PC-3 (cell line): ENCODE measurements at regions not wholly inside any gene's neighbourhood (a gene's known extent, or its start where the extent isn't known, plus 50 kb on each side); places are given as distances from the start of the nearest gene placed in this dataset.

Source experiments
- ATAC-seq: fragments of 200-7000 bp; cut with Tn5 transposase; 2 replicates; pipeline ENCODE4 v1.9.1; 2020; ENCODE audit warnings: mild to moderate bottlenecking, moderate library complexity
- BruUV-seq: library from RNA; stranded (reverse); fragments of 400-500 nt; replicated peaks from 2 replicates; lab custom pipeline; 2021; lab: Mats Ljungman, UMichigan
- CTCF ChIA-PET: fragments of 300-600 bp; sonication (Branson Sonifier 250); formaldehyde crosslinking; loops from one replicate; lab custom pipeline; 2022; ENCODE audit warnings: antibody characterized with exemption; lab: Charles Lee
- POLR2A ChIA-PET: fragments of 300-600 bp; sonication (Branson Sonifier 250); formaldehyde crosslinking; loops from one replicate; lab custom pipeline; 2022; ENCODE audit warnings: antibody characterized with exemption; ENCODE audit not compliant: unreplicated experiment; lab: Charles Lee
- DNase-seq: peaks from one replicate; pipeline ENCODE4 v3.0.0-alpha.2; 2015
- H2AFZ ChIP-seq: fragments of 300-600 bp; sonication (generic); 2 replicates; pipeline ENCODE4 v1.6.0; 2016; ENCODE audit warnings: antibody characterized with exemption, low read length
- H3F3A ChIP-seq: fragments of 300-600 bp; sonication (generic); one replicate; pipeline ENCODE4 v1.6.0; 2017; ENCODE audit warnings: antibody characterized with exemption, low read length, control low read depth, mild to moderate bottlenecking; ENCODE audit not compliant: unreplicated experiment
- H3K27ac ChIP-seq: fragments of 300-600 bp; sonication (generic); 2 replicates; pipeline ENCODE4 v1.5.1; 2016; ENCODE audit warnings: mild to moderate bottlenecking, low read length
- H3K27me3 ChIP-seq: fragments of 300-600 bp; sonication (generic); 2 replicates; pipeline ENCODE4 v1.6.1; 2016; ENCODE audit warnings: low read length, mixed read lengths
- H3K36me3 ChIP-seq: fragments of 300-600 bp; sonication (generic); 2 replicates; pipeline ENCODE4 v1.6.1; 2016; ENCODE audit warnings: low read depth, mixed run types, low read length, mixed read lengths
- H3K4me1 ChIP-seq: fragments of 300-600 bp; sonication (generic); 2 replicates; pipeline ENCODE4 v1.5.1; 2016; ENCODE audit warnings: low read length; ENCODE audit not compliant: insufficient read depth
- H3K4me2 ChIP-seq: fragments of 300-600 bp; sonication (generic); 2 replicates; pipeline ENCODE4 v1.6.0; 2016; ENCODE audit warnings: low read length
- H3K4me3 ChIP-seq: fragments of 300-600 bp; sonication (generic); 2 replicates; pipeline ENCODE4 v1.5.1; 2016; ENCODE audit warnings: mild to moderate bottlenecking, low read length, mixed read lengths
- H3K79me2 ChIP-seq: fragments of 300-600 bp; sonication (generic); 2 replicates; pipeline ENCODE4 v1.6.1; 2017; ENCODE audit warnings: low read length, mixed read lengths
- H3K9ac ChIP-seq: fragments of 300-600 bp; sonication (generic); 2 replicates; pipeline ENCODE4 v1.6.0; 2016; ENCODE audit warnings: mild to moderate bottlenecking, low read length
- H3K9me2 ChIP-seq: fragments of 300-600 bp; sonication (generic); replicated peaks from 2 replicates; pipeline ENCODE4 v1.6.1; 2016; ENCODE audit warnings: mixed run types, low read length, mixed read lengths
- H3K9me3 ChIP-seq: fragments of 300-600 bp; sonication (generic); 2 replicates; pipeline ENCODE4 v1.6.1; 2016; ENCODE audit warnings: low read length, mixed read lengths
- H4K20me1 ChIP-seq: fragments of 300-600 bp; sonication (generic); 2 replicates; pipeline ENCODE4 v1.6.1; 2016; ENCODE audit warnings: low read length, mixed read lengths
- EZH2 ChIP-seq: fragments of 300-600 bp; sonication (generic); IDR thresholded peaks from one replicate; pipeline ENCODE4 v1.6.1; 2017; ENCODE audit warnings: antibody characterized with exemption, mild to moderate bottlenecking, low read length; ENCODE audit not compliant: unreplicated experiment
- EZH2phosphoT487 ChIP-seq: fragments of 300-600 bp; sonication (generic); IDR thresholded peaks from 2 replicates; pipeline ENCODE4 v1.6.1; 2018; ENCODE audit warnings: mild to moderate bottlenecking, antibody characterized with exemption, low read length, borderline replicate concordance
- intact Hi-C: fragments of 100-400 bp; cut with micrococcal nuclease; formaldehyde crosslinking; loops from 2 replicates; pipeline ENCODE4 v1.9.0; 2023
- TF ChIP-seq, protein P1 (sequence below): fragments of 300-600 bp; sonication (generic); conservative IDR thresholded peaks from 2 replicates; pipeline ENCODE4 v1.5.1; 2017; ENCODE audit warnings: antibody characterized with exemption, low read depth, mild to moderate bottlenecking, low read length

DNA sequence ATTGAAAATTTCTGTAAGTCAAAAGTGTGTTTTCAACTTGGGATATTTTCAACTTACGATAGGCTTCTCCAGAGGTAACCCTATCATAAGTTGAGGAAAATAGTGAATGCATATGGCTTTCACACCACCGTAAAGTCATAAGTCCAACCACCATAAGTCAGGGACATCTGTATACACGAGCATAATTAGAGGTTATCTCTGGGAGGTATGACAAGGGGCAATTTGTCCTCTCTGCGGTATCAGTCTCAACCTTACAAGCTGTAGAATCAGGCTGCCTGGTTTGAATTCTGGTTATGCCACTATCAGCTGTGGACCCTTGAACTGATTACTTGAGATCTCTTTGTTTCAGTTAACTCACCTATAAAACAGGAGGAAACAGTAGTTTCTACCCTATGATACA lies 202.9 kb upstream of the JARID2 start:
- CTCF ChIA-PET, result no interaction called here

DNA sequence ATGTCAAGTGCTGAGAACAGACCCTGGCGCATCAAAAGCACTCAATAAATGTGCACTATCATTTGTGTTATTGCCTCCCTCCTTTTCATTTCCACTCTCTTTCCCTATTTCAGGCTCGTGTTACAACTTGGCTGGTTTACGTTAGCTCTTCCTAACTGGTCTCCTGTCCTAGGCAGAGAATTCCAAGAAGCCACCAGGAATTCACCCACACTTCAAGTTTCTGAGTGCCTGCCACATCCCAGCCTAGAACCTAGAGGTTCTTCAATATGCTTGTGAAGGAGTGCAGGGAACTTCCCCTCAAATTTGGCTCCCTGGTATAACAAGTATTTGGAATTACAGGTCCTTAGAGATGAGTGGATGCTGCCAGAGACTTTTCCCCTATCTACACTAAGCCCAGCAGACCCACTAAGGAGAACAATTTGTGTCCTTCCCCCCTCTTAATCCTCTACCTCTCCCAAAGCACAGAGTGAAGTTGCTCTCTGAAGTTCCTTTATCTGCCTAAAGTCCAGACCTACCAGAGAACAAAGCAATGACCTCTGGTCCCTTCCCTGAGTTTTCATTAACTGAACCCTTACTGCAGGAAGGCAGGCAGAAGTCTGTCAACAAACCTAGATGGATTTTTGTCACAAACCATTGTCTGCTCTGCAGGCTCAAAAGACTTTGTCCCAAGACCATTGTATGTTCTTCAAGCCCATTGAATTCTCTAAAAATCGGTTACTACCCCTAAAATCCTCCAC lies 201.6 kb upstream of the JARID2 start:
- no peak for ATAC-seq
- H3K27me3 ChIP-seq, result no peaks in the 10 kb centered on the region
- DNase-seq, result no peak
- no TSS peak for BruUV-seq
- H3K27ac ChIP-seq, result no peak overlapping the region
- H3K9me3 ChIP-seq, result no peaks in the 10 kb centered on the region
- no peaks in the 10 kb centered on the region for H4K20me1 ChIP-seq
- POLR2A ChIA-PET, result no interaction called here
- H3K4me1 ChIP-seq, result no peaks in the 10 kb centered on the region
- no peak overlapping the region for H3K9ac ChIP-seq
- TF ChIP-seq, protein P1, sequence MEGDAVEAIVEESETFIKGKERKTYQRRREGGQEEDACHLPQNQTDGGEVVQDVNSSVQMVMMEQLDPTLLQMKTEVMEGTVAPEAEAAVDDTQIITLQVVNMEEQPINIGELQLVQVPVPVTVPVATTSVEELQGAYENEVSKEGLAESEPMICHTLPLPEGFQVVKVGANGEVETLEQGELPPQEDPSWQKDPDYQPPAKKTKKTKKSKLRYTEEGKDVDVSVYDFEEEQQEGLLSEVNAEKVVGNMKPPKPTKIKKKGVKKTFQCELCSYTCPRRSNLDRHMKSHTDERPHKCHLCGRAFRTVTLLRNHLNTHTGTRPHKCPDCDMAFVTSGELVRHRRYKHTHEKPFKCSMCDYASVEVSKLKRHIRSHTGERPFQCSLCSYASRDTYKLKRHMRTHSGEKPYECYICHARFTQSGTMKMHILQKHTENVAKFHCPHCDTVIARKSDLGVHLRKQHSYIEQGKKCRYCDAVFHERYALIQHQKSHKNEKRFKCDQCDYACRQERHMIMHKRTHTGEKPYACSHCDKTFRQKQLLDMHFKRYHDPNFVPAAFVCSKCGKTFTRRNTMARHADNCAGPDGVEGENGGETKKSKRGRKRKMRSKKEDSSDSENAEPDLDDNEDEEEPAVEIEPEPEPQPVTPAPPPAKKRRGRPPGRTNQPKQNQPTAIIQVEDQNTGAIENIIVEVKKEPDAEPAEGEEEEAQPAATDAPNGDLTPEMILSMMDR, result no peak
- TF ChIP-seq EZH2phosphoT487 (no peak), EZH2 (no peak)
- no peaks in the 10 kb centered on the region for H3K79me2 ChIP-seq
- no peak overlapping the region for H3K4me3 ChIP-seq
- intact Hi-C loops, result no loop called here
- no peak overlapping the region for H2AFZ ChIP-seq
- CTCF ChIA-PET, result no interaction called here
- no peaks in the 10 kb centered on the region for H3K9me2 ChIP-seq
- no peaks in the 10 kb centered on the region for H3F3A ChIP-seq
- no peaks in the 10 kb centered on the region for H3K36me3 ChIP-seq
- H3K4me2 ChIP-seq, result no peak overlapping the region

More for the DNA sequence above, 202.9 kb upstream of the JARID2 start:
- Histone ChIP-seq H3F3A (no peaks in the 10 kb centered on the region), H3K9me2 (no peaks in the 10 kb centered on the region), H3K4me3 (no peak overlapping the region), H3K79me2 (no peaks in the 10 kb centered on the region), H3K4me1 (no peaks in the 10 kb centered on the region), H3K27me3 (no peaks in the 10 kb centered on the region), H3K9ac (no peak overlapping the region), H3K9me3 (no peaks in the 10 kb centered on the region), H3K4me2 (no peak overlapping the region), H3K36me3 (no peaks in the 10 kb centered on the region), H2AFZ (no peak overlapping the region), H3K27ac (no peak overlapping the region), H4K20me1 (no peaks in the 10 kb centered on the region)
- DNase-seq (no peak), ATAC-seq (no peak)
- POLR2A ChIA-PET, result no interaction called here
- TF ChIP-seq EZH2, result no peak
- TF ChIP-seq EZH2phosphoT487, result no peak
- intact Hi-C loops, result no loop called here
- no TSS peak for BruUV-seq

DNA sequence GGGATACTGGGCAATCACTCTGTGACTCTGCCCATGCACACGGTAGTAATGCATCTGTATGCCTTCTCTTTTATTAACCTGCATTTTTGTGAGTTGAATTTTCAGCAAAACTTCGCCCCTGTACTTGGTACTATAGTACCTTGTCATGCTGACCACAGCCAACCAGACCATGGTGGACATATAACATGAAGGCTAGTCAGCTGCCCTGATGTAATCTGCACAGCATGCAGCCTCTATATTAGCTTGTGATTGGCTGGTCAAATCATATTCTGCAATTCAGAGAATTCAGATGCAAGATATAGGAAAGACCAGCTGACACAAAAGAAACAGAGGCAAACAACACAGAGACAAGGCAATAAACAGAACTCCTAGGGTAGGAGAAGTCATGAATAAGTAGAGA lies 200.9 kb upstream of the JARID2 start:
- no peaks in the 10 kb centered on the region for H4K20me1 ChIP-seq
- H3K4me2 ChIP-seq, result no peak overlapping the region
- H3K4me1 ChIP-seq, result no peaks in the 10 kb centered on the region
- no TSS peak for BruUV-seq
- H3K9me3 ChIP-seq, result no peaks in the 10 kb centered on the region
- H3K27me3 ChIP-seq, result no peaks in the 10 kb centered on the region
- no peak overlapping the region for H3K27ac ChIP-seq
- ATAC-seq, result no peak
- H3K79me2 ChIP-seq, result no peaks in the 10 kb centered on the region
- no peak overlapping the region for H2AFZ ChIP-seq
- H3K9me2 ChIP-seq, result no peaks in the 10 kb centered on the region
- H3F3A ChIP-seq, result no peaks in the 10 kb centered on the region
- no peak for DNase-seq
- CTCF ChIA-PET, result no interaction called here
- POLR2A ChIA-PET, result no interaction called here
- H3K9ac ChIP-seq, result no peak overlapping the region
- H3K36me3 ChIP-seq, result no peaks in the 10 kb centered on the region
- H3K4me3 ChIP-seq, result no peak overlapping the region
- intact Hi-C loops, result no loop called here
- TF ChIP-seq, protein P1, result no peak
- TF ChIP-seq EZH2phosphoT487 (no peak), EZH2 (no peak)
